ENCODE measurements at regions not wholly inside any gene's neighbourhood (a gene's known extent, or its start where the extent isn't known, plus 50 kb on each side); places are given as distances from the start of the nearest gene placed in this dataset.

- intact Hi-C loops (cut with DNase I): no loop called here
- Histone ChIP-seq H3K4me1 (replicated peaks in 1 of 2) (no peaks in the 10 kb centered on the region), H3K36me3 (replicated peaks in 1 of 2) (no peaks in the 10 kb centered on the region), H3K27me3 (no peaks in the 10 kb centered on the region), H3K27ac (no peak overlapping the region), H3K9me3 (replicated peaks in 1 of 3) (no peaks in the 10 kb centered on the region), H3K4me3 (no peak overlapping the region)
- TF ChIP-seq POLR2A (IDR thresholded peaks at IDR 0.05) (no peak), CTCF (IDR thresholded peaks at IDR 0.05) (no peak)
- DNase-seq: no peak
- 49 to 52% (median 50%) methylated on average over 2 of the region's 2 CpGs for WGBS, 4 donors
Observed at GRCh38 chr9:108486831-108487230, 369.0 kb downstream of the ACTL7B start.

GRCh38 chr9:108484468-108484867, 371.3 kb downstream of the ACTL7B start:
- DNase-seq: no peak
- WGBS, 4 donors: 96 to 100% (median 99%) methylated on average over 1 of the region's 1 CpG
- TF ChIP-seq POLR2A (IDR thresholded peaks at IDR 0.05) (no peak), CTCF (IDR thresholded peaks at IDR 0.05) (no peak)
- Histone ChIP-seq H3K27me3 (no peaks in the 10 kb centered on the region), H3K36me3 (replicated peaks in 1 of 2) (no peaks in the 10 kb centered on the region), H3K4me3 (no peak overlapping the region), H3K9me3 (replicated peaks in 1 of 3) (no peaks in the 10 kb centered on the region), H3K27ac (no peak overlapping the region), H3K4me1 (replicated peaks in 1 of 2) (no peaks in the 10 kb centered on the region)
- intact Hi-C loops (cut with DNase I): no loop called here

- Histone ChIP-seq H3K4me1 (replicated peaks in 1 of 2) (peaks cover 3 to 4% of the 10 kb centered on the region in 2 donors), H3K36me3 (replicated peaks in 1 of 2) (no peaks in the 10 kb centered on the region), H3K9me3 (replicated peaks in 1 of 3) (no peaks in the 10 kb centered on the region), H3K27me3 (no peaks in the 10 kb centered on the region), H3K4me3 (no peak overlapping the region), H3K27ac (no peak overlapping the region)
- WGBS, 4 donors: 84 to 100% (median 89%) methylated on average over 1 to 2 of the region's 2 CpGs
- intact Hi-C loops (cut with DNase I): no loop called here
- TF ChIP-seq POLR2A (IDR thresholded peaks at IDR 0.05) (no peak), CTCF (IDR thresholded peaks at IDR 0.05) (no peak)
- no peak for DNase-seq
Observed at GRCh38 chr9:108483676-108484075, 372.1 kb downstream of the ACTL7B start.

- WGBS, 4 donors: 90 to 95% (median 92%) methylated on average over 3 of the region's 3 CpGs
- DNase-seq: no peak
- Histone ChIP-seq H3K4me1 (replicated peaks in 1 of 2) (peaks cover 6 to 10% of the 10 kb centered on the region in 2 donors), H3K36me3 (replicated peaks in 1 of 2) (no peaks in the 10 kb centered on the region), H3K27ac (no peak overlapping the region), H3K9me3 (replicated peaks in 1 of 3) (no peaks in the 10 kb centered on the region), H3K27me3 (no peaks in the 10 kb centered on the region), H3K4me3 (no peak overlapping the region)
- intact Hi-C loops (cut with DNase I): loop anchor here in 1 of 2 donors (10.0 kb wide), 1 partner anchor 85 kb away; no protein-coding TSS in a partner anchor
- TF ChIP-seq CTCF (IDR thresholded peaks at IDR 0.05) (no peak), POLR2A (IDR thresholded peaks at IDR 0.05) (no peak)
Observed at GRCh38 chr9:108479989-108480652, 375.7 kb downstream of the ACTL7B start.

Data from adrenal gland (tissue), 9 donors.